H9 (cell line): ENCODE measurements at regions not wholly inside any gene's neighbourhood (a gene's known extent, or its start where the extent isn't known, plus 50 kb on each side); places are given as distances from the start of the nearest gene placed in this dataset.

Experiments used
- DNase-seq: peaks from one replicate; pipeline ENCODE4 v3.0.0-alpha.2; 2017
- H2AFZ ChIP-seq: one replicate; pipeline ENCODE4 v1.6.1; 2013; ENCODE audit warnings: mild to moderate bottlenecking, low read length, control low read depth, moderate library complexity
- H2AK5ac ChIP-seq: 2 replicates; pipeline ENCODE4 v1.6.1; 2013; ENCODE audit warnings: low read length, control low read depth, mixed read lengths; ENCODE audit not compliant: insufficient read length
- H2BK120ac ChIP-seq: one replicate; pipeline ENCODE4 v1.6.1; 2013; ENCODE audit warnings: low read depth, mild to moderate bottlenecking, low read length, control low read depth, inconsistent platforms; ENCODE audit not compliant: poor library complexity, severe bottlenecking
- H2BK12ac ChIP-seq: 2 replicates; pipeline ENCODE4 v1.6.1; 2013; ENCODE audit warnings: low read length, control low read depth, mixed read lengths, low read depth; ENCODE audit not compliant: insufficient read length
- H2BK15ac ChIP-seq: 2 replicates; pipeline ENCODE4 v1.6.1; 2013; ENCODE audit warnings: low read depth, low read length, control low read depth
- H2BK20ac ChIP-seq: one replicate; pipeline ENCODE4 v1.6.1; 2013; ENCODE audit warnings: low read depth, mild to moderate bottlenecking, low read length, control low read depth, inconsistent platforms; ENCODE audit not compliant: poor library complexity, severe bottlenecking
- H2BK5ac ChIP-seq: 2 replicates; pipeline ENCODE4 v1.6.1; 2013; ENCODE audit warnings: low read length, control low read depth, mixed read lengths; ENCODE audit not compliant: insufficient read length
- H3K14ac ChIP-seq: 2 replicates; pipeline ENCODE4 v1.6.1; 2013; ENCODE audit warnings: low read length, control low read depth; ENCODE audit not compliant: insufficient read depth
- H3K18ac ChIP-seq: 2 replicates; pipeline ENCODE4 v1.6.1; 2013; ENCODE audit warnings: low read depth, mild to moderate bottlenecking, mixed read lengths, low read length, control low read depth; ENCODE audit not compliant: insufficient read length
- H3K23ac ChIP-seq: 2 replicates; pipeline ENCODE4 v1.6.1; 2013; ENCODE audit warnings: low read length, control low read depth, mixed read lengths, low read depth; ENCODE audit not compliant: insufficient read length
- H3K23me2 ChIP-seq: 2 replicates; pipeline ENCODE4 v1.6.1; 2013; ENCODE audit warnings: low read depth, mild to moderate bottlenecking, mixed read lengths, low read length, control low read depth; ENCODE audit not compliant: insufficient read length, poor library complexity, severe bottlenecking
- H3K27ac ChIP-seq: 2 replicates; pipeline ENCODE4 v1.5.1; 2013; ENCODE audit warnings: low read length, control low read depth, mixed read lengths, low read depth; ENCODE audit not compliant: insufficient read length
- H3K27me3 ChIP-seq: 2 replicates; pipeline ENCODE4 v1.6.1; 2013; ENCODE audit warnings: low read length, control low read depth, inconsistent platforms; ENCODE audit not compliant: insufficient read depth
- H3K4ac ChIP-seq: 2 replicates; pipeline ENCODE4 v1.6.1; 2013; ENCODE audit warnings: low read depth, mild to moderate bottlenecking, control low read depth, inconsistent platforms, low read length, moderate library complexity
- H3K4me1 ChIP-seq: 2 replicates; pipeline ENCODE4 v1.6.1; 2013; ENCODE audit warnings: low read length, control low read depth, inconsistent platforms; ENCODE audit not compliant: insufficient read depth
- H3K4me2 ChIP-seq: 2 replicates; pipeline ENCODE4 v1.6.1; 2013; ENCODE audit warnings: low read length, control low read depth, mixed read lengths; ENCODE audit not compliant: insufficient read length, insufficient read depth
- H3K56ac ChIP-seq: 2 replicates; pipeline ENCODE4 v1.6.1; 2013; ENCODE audit warnings: low read depth, mild to moderate bottlenecking, mixed read lengths, low read length, control low read depth; ENCODE audit not compliant: insufficient read length
- H3K79me1 ChIP-seq: 2 replicates; pipeline ENCODE4 v1.6.1; 2013; ENCODE audit warnings: low read depth, mild to moderate bottlenecking, moderate library complexity, low read length, control low read depth, inconsistent platforms; ENCODE audit not compliant: insufficient read depth, poor library complexity, severe bottlenecking
- H3K79me2 ChIP-seq: 2 replicates; pipeline ENCODE4 v1.6.1; 2013; ENCODE audit warnings: low read length, control low read depth, inconsistent platforms; ENCODE audit not compliant: insufficient read depth
- H3K9ac ChIP-seq: 2 replicates; pipeline ENCODE4 v1.6.1; 2013; ENCODE audit warnings: low read length, control low read depth, mixed read lengths; ENCODE audit not compliant: insufficient read length; ENCODE audit errors: extremely low read depth
- H3K9me3 ChIP-seq: one replicate; pipeline ENCODE4 v1.6.1; 2013; ENCODE audit warnings: low read depth, low read length, inconsistent platforms; ENCODE audit not compliant: control insufficient read depth
- H3T11ph ChIP-seq: one replicate; pipeline ENCODE4 v1.6.1; 2013; ENCODE audit warnings: mild to moderate bottlenecking, low read length, control low read depth, inconsistent platforms
- H4K20me1 ChIP-seq: one replicate; pipeline ENCODE4 v1.6.1; 2013; ENCODE audit not compliant: control insufficient read depth, insufficient read length, insufficient read depth
- H4K5ac ChIP-seq: 2 replicates; pipeline ENCODE4 v1.6.1; 2013; ENCODE audit warnings: low read depth, mild to moderate bottlenecking, mixed read lengths, low read length, control low read depth; ENCODE audit not compliant: insufficient read length
- H4K8ac ChIP-seq: replicated peaks from 2 replicates; pipeline ENCODE4 v1.6.1; 2013; ENCODE audit warnings: low read length, control low read depth, mixed read lengths, low read depth; ENCODE audit not compliant: insufficient read length
- H4K91ac ChIP-seq: 2 replicates; pipeline ENCODE4 v1.6.1; 2013; ENCODE audit warnings: low read depth, mild to moderate bottlenecking, moderate library complexity, mixed read lengths, low read length, control low read depth; ENCODE audit not compliant: insufficient read length
- H3K27ac Mint-ChIP-seq, 3 experiments: 2 replicates in 2 of 3; 3 replicates in 1 of 3; pipeline ENCODE4 v1.8.0; 2020 to 2021; ENCODE audit warnings: mixed read lengths in 3 of 3, mild to moderate bottlenecking in 1 of 3, moderate library complexity in 1 of 3
- H3K27me3 Mint-ChIP-seq: 2 replicates; pipeline ENCODE4 v1.8.0; 2021; ENCODE audit warnings: low read depth, mild to moderate bottlenecking, moderate library complexity, mixed read lengths
- H3K36me3 Mint-ChIP-seq, 3 experiments: 2 replicates in 2 of 3; 3 replicates in 1 of 3; pipeline ENCODE4 v1.8.0; 2020 to 2021; ENCODE audit warnings: low read depth in 3 of 3, mixed read lengths in 3 of 3; ENCODE audit not compliant: insufficient read depth in 1 of 3
- H3K4me1 Mint-ChIP-seq, 2 experiments: 2 replicates each; pipeline ENCODE4 v1.8.0; 2020; ENCODE audit warnings: mixed read lengths in 2 of 2
- H3K4me3 Mint-ChIP-seq, 2 experiments: 2 replicates in 1 of 2; 3 replicates in 1 of 2; pipeline ENCODE4 v1.8.0; 2020 to 2021; ENCODE audit warnings: mild to moderate bottlenecking in 2 of 2, mixed read lengths in 2 of 2, moderate library complexity in 1 of 2
- H3K9me3 Mint-ChIP-seq, 2 experiments: 2 replicates in 1 of 2; 3 replicates in 1 of 2; pipeline ENCODE4 v1.8.0; 2020; ENCODE audit warnings: mild to moderate bottlenecking in 2 of 2, mixed read lengths in 2 of 2, moderate library complexity in 1 of 2
- WGBS: extraction: QIAGEN DNeasy Blood & Tissue Kit; methylation state at CpG from one replicate; pipeline ENCODE4 v1.1.7; 2013; ENCODE audit warnings: missing lambda C conversion rate, low lambda C conversion rate, mixed read lengths; ENCODE audit not compliant: insufficient read length; ENCODE audit errors: extremely low coverage; 5-methylcytosine and 5-hydroxymethylcytosine counted together
- TF ChIP-seq, protein P1 (sequence below): fragments of 200-600 bp; sonication (generic); conservative IDR thresholded peaks from 3 replicates; pipeline ENCODE4 v1.8.0; 2021; ENCODE audit warnings: antibody characterized with exemption, mild to moderate bottlenecking

DNA sequence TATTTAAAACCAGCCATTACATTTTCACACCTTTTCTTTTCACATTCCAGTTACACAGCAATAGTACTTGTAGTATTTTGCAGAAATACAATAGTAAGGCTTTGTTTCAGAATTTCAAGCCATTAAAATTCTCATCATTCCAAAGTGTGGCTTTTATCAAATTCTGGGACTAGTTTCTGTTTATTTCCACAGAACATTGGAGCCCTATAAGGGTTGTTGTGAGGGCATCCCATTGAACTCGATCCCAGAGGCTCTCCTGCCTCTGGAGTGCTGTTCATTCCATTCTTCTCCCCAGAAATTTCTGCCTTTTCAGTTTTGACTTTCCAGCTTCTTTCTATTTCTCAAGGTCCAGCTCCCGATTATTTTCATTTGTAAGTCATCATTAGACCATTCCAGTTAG, 645.5 kb downstream of the ADGRL2 start:
- Histone ChIP-seq H2BK120ac (no peak overlapping the region), H2AFZ (no peak overlapping the region), H3K23me2 (no peaks in the 10 kb centered on the region), H3K23ac (no peak overlapping the region), H3K9ac (no peak overlapping the region), H4K20me1 (no peaks in the 10 kb centered on the region), H3K27me3 (no peaks in the 10 kb centered on the region), H3K4ac (no peak overlapping the region), H4K8ac (no peak overlapping the region), H2BK15ac (no peak overlapping the region), H3T11ph (no peak overlapping the region), H3K14ac (no peak overlapping the region), H2BK20ac (no peak overlapping the region), H3K4me2 (no peak overlapping the region), H3K9me3 (no peaks in the 10 kb centered on the region), H4K5ac (no peak overlapping the region), H2BK5ac (no peak overlapping the region), H2AK5ac (no peak overlapping the region), H3K27ac (no peak overlapping the region), H3K4me1 (no peaks in the 10 kb centered on the region), H3K79me2 (no peaks in the 10 kb centered on the region), H3K18ac (no peak overlapping the region), H3K56ac (no peak overlapping the region), H4K91ac (no peak overlapping the region), H3K79me1 (no peaks in the 10 kb centered on the region), H2BK12ac (no peak overlapping the region)
- Mint-ChIP-seq H3K27ac (peak overlapping the region in 1 of 3 experiments; percentile 30; a peak in 1 of 7 replicates), H3K4me3 (no peak overlapping the region), H3K36me3 (no peaks in the 10 kb centered on the region), H3K9me3 (no peaks in the 10 kb centered on the region; a peak in 2 of 5 replicates), H3K4me1 (peaks cover 0 to 7% of the 10 kb centered on the region in 2 experiments; a peak in 2 of 4 replicates), H3K27me3 (no peaks in the 10 kb centered on the region)
- TF ChIP-seq, protein P1, sequence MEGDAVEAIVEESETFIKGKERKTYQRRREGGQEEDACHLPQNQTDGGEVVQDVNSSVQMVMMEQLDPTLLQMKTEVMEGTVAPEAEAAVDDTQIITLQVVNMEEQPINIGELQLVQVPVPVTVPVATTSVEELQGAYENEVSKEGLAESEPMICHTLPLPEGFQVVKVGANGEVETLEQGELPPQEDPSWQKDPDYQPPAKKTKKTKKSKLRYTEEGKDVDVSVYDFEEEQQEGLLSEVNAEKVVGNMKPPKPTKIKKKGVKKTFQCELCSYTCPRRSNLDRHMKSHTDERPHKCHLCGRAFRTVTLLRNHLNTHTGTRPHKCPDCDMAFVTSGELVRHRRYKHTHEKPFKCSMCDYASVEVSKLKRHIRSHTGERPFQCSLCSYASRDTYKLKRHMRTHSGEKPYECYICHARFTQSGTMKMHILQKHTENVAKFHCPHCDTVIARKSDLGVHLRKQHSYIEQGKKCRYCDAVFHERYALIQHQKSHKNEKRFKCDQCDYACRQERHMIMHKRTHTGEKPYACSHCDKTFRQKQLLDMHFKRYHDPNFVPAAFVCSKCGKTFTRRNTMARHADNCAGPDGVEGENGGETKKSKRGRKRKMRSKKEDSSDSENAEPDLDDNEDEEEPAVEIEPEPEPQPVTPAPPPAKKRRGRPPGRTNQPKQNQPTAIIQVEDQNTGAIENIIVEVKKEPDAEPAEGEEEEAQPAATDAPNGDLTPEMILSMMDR = no peak
- WGBS = no CpG with 5 or more reads among the region's 2 CpGs
- DNase-seq = no peak
